ENCODE measurements at regions not wholly inside any gene's neighbourhood (a gene's known extent, or its start where the extent isn't known, plus 50 kb on each side); places are given as distances from the start of the nearest gene placed in this dataset.

DNA sequence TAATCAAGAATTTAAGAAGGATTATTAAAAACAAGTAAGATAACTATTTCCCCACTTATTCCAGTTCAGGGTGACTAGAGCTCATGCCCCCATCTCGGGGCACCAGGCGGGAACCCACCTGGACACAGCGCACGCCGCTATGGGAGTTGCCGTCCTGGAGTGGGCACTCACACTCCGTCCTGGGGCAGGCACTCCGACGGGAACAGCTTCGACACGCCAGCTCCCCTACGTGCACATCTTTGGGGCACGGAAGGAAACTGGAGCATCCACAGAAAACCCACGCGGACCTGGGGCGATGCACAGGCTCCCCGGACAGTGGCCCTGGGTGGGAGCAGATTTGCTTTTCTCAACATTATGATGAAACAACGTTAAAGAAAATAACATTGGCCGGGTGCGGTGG lies 52.0 kb upstream of the GATA5 start:
- in situ Hi-C loops (cut with HindIII; ENCODE audit: low sequenced_read_pairs) = no loop called here
- H3K4me3 ChIP-seq (ENCODE audit: low read depth, low read length) = no peak overlapping the region
- TF ChIP-seq, protein P1, sequence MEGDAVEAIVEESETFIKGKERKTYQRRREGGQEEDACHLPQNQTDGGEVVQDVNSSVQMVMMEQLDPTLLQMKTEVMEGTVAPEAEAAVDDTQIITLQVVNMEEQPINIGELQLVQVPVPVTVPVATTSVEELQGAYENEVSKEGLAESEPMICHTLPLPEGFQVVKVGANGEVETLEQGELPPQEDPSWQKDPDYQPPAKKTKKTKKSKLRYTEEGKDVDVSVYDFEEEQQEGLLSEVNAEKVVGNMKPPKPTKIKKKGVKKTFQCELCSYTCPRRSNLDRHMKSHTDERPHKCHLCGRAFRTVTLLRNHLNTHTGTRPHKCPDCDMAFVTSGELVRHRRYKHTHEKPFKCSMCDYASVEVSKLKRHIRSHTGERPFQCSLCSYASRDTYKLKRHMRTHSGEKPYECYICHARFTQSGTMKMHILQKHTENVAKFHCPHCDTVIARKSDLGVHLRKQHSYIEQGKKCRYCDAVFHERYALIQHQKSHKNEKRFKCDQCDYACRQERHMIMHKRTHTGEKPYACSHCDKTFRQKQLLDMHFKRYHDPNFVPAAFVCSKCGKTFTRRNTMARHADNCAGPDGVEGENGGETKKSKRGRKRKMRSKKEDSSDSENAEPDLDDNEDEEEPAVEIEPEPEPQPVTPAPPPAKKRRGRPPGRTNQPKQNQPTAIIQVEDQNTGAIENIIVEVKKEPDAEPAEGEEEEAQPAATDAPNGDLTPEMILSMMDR (IDR thresholded peaks at IDR 0.05; ENCODE audit: low read depth, low read length, missing control alignments) = no peak

GRCh38 chr20:62528983-62529891 lies 53.4 kb upstream of the GATA5 start:
- in situ Hi-C loops (cut with HindIII; ENCODE audit: low sequenced_read_pairs) = no loop called here
- DNase-seq (ENCODE audit: low read depth) = no peak
- TF ChIP-seq, protein P1 (IDR thresholded peaks at IDR 0.05; ENCODE audit: low read depth, low read length, missing control alignments) = no peak
- H3K4me3 ChIP-seq (ENCODE audit: low read depth, low read length) = no peak overlapping the region

More for the DNA sequence above, 52.0 kb upstream of the GATA5 start:
- DNase-seq (ENCODE audit: low read depth) = no peak

GRCh38 chr20:62529896-62530642 lies 54.3 kb upstream of the GATA5 start:
- in situ Hi-C loops (cut with HindIII; ENCODE audit: low sequenced_read_pairs) = no loop called here
- H3K4me3 ChIP-seq (ENCODE audit: low read depth, low read length) = no peak overlapping the region
- TF ChIP-seq, protein P1 (IDR thresholded peaks at IDR 0.05; ENCODE audit: low read depth, low read length, missing control alignments) = no peak
- DNase-seq (ENCODE audit: low read depth) = no peak

- in situ Hi-C loops (cut with HindIII; ENCODE audit: low sequenced_read_pairs) = no loop called here
- H3K4me3 ChIP-seq (ENCODE audit: low read depth, low read length) = no peak overlapping the region
- TF ChIP-seq, protein P1 (IDR thresholded peaks at IDR 0.05; ENCODE audit: low read depth, low read length, missing control alignments) = no peak
- DNase-seq (ENCODE audit: low read depth) = no peak
These were observed 54.8 kb upstream of the GATA5 start for GRCh38 chr20:62530643-62531032.

DNA sequence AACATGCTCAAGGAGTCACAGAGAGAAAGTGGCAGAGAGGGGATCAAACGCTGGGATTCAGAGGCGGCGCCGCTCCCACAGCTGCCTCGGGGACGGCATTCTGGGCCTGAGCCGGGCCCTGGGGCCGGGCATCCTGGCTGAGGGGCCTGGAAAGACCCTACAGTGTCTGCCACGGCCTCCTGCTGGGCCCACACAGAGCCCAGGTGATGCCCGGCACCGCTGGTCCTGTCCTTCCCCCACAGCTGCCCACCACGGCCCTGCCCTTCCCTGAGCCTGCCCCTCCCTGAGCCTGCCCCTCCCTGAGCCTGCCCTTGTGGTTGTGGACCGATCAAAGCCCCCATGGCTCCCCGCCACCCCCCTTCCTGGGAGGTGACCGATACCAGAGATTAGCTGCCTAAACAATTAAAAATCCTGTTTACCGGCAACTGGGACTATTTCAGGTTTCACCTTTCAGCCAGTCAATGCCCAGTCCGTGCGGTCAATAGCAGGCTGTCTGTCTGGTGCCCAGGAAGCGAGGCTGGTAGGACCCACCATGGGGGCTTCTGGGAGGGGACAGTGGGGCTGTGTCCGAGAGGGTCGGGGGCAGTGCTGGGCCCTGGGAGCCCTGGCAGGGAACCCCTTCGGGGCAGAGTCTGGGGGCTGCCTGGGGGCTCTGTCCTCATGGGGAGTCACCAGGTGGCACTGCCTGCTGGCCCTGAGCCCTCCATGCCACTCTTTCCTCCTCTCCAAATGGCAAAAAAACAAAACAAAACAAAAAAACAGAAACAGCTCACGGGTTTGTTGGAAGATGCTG lies 55.4 kb upstream of the GATA5 start:
- no peak overlapping the region for H3K4me3 ChIP-seq (ENCODE audit: low read depth, low read length)
- no peak for DNase-seq (ENCODE audit: low read depth)
- in situ Hi-C loops (cut with HindIII; ENCODE audit: low sequenced_read_pairs) = no loop called here
- TF ChIP-seq, protein P1 (IDR thresholded peaks at IDR 0.05; ENCODE audit: low read depth, low read length, missing control alignments) = no peak

DNA sequence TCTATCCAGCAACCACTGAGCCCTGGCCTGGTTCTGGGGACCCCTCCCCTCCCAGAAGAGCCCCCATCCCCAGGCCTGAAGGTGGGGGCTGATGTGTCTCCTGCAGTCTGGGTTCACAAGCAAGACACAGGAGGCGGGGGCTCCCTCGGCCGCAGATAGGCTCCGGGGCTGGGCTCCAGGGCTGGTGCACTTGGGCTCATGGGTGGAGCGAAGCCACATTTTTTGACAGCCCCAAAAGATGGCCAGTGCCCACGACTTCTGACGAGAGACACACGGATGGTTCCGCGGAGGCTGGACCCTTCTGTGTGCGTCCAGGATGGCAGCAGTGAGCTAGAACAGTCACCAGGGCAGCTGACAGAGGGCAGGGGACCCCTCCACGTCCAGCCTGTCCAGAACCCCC lies 57.1 kb upstream of the GATA5 start:
- no peak overlapping the region for H3K4me3 ChIP-seq (ENCODE audit: low read depth, low read length)
- TF ChIP-seq, protein P1 (IDR thresholded peaks at IDR 0.05; ENCODE audit: low read depth, low read length, missing control alignments) = no peak
- in situ Hi-C loops (cut with HindIII; ENCODE audit: low sequenced_read_pairs) = no loop called here
- no peak for DNase-seq (ENCODE audit: low read depth)

Data from astrocyte of the cerebellum (primary cell).